Activated T-cell treated with anti-CD3 and anti-CD28 coated beads, Interleukin-2, amount 50 U/mL, for 48 hours (primary cell): ENCODE measurements at regions not wholly inside any gene's neighbourhood (a gene's known extent, or its start where the extent isn't known, plus 50 kb on each side); places are given as distances from the start of the nearest gene placed in this dataset.
"Not testable (repeated sequence)": the region's sequence is repeated elsewhere in the genome, so short reads cannot be mapped to it uniquely, and the experiment has no call there.

ENCODE experiments used
- DNase-seq, 2 experiments: peaks; one replicate each; pipeline ENCODE4 v3.0.0-alpha.2; 2020

GRCh38 chr15:62513893-62514292, 348.8 kb upstream of the C2CD4B start:
- DNase-seq, result no peak

DNA sequence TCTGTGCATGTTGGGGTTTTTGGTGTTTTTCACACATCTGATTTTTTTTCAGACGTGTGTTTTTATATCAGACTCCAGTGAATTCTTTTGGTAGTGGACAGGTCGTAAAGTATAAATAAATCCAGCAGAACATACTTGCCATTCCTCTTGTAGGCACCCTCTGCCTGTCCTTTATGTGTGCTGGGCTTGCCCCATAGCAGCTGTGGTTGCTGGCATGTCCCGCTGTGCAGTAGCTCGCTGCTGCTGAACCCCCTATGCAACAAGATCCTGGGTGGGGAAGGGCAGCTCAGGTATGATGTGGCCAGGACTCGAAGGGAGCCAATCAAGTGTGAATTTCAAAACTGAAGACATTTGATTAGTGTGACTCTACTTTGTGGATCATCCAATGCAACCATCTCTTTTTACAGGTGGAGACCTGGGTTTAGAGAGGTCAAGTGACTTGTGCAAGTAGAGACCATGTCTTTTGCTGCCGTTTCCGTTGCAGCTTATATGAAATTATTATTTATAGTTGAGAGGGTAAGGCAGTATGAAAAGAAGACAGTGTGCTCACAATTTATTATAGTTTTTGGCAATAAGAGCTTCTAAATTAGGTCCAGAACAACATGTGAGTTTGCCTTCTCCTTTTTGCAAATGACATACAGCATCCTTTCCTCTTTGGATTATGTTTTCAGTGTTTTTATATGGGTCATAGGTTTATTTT, 350.8 kb upstream of the C2CD4B start:
- no peak for DNase-seq

DNA sequence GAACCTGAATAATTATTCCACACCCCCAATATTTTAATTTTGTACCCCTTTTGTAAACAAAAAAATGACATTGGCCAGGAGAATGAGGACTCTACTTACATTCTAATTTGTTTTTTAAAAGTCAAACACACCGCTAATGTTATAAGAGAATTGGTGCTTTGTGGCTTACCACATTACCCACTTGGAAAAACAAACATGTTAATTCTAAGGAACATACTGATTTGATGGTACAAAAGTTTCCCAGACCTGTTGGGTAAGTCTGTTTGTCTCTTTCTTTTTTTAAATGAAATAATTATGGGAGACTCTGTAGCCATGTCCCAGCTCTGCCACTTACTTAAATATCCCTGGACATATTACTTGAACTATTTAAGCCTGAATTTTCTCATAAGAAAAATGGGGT, 352.5 kb upstream of the C2CD4B start:
- no peak for DNase-seq

- not testable (repeated sequence) for DNase-seq
These were observed 353.6 kb upstream of the C2CD4B start for GRCh38 chr15:62518666-62519065.

DNA sequence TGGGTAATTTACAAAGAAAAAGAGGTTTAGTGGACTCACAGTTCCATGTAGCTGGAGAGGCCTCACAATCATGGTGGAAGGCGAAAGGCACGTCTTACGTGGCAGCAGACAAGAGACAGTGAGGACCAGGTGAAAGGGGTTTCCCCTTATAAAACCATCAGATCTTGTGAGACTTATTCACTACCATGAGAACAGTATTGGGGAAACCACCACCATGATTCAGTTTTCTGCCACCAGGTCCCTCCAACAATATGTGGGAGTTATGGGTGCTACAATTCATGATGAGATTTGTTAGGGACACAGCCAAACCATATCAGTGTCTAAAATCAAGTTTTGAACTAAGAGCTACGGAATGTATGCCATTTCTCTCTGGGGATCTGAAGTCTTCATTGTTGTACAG, 354.8 kb upstream of the C2CD4B start:
- DNase-seq, result peak; percentile 19 to 22

DNA sequence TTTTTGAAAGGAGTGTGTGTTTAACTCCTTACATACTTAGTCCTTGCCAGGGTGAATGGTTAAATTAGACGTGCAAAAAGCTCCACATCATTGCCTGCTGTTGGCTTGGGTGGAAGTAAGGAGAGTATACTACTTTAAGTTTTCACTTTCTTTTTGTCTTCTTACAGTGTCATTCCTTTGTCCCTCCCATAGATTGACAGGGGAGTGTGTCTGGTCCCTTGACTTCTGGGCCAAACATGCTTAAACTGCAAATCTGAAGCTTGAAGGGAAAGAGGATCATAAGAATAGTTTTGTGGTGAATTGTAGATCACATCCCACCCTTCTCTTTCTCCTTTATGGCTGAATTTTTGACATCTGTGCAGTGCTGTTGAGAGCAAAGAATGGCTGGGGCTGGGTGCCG, 355.8 kb upstream of the C2CD4B start:
- DNase-seq, result no peak

DNA sequence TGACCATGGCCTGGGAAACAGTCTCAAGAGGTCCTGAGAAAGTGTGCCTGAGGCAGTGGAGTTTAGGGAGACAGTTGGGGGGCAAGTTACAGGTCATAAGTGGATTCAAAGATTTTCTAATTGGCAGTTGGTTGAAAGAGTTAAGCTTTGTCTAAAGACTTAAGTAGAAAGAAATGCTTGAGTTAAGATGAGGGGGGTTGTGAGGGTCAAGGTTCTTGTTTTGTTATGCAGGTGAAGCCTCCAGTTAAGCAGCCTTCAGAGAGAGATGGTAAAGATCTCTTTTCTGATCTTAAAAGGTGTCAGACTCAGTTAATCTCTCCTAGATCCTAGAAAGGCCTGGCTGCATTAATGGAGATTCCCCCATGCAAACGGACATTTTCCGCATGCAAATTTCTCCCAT, 356.3 kb upstream of the C2CD4B start:
- DNase-seq, result no peak

GRCh38 chr15:62524848-62525247, 359.8 kb upstream of the C2CD4B start:
- DNase-seq, result no peak

DNA sequence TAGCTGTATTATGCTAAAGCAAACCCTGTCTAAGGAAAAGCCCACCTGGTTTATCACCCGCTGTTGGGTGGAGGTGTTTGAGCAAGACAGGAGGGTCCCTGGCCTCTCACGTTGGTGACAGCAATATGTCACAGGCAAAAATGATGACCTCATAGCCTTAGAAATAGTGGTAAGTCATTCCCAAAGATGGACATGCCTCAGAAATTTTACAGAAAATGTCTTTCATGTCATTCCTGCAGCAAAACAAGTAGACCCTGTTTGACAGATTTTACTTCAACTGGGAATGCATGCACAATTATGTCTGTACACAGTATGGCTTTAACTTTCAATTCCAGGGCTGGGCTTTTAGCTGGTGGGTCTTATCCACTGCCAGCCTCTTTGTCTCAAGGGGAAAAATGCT, 362.3 kb upstream of the C2CD4B start:
- DNase-seq, result no peak

DNA sequence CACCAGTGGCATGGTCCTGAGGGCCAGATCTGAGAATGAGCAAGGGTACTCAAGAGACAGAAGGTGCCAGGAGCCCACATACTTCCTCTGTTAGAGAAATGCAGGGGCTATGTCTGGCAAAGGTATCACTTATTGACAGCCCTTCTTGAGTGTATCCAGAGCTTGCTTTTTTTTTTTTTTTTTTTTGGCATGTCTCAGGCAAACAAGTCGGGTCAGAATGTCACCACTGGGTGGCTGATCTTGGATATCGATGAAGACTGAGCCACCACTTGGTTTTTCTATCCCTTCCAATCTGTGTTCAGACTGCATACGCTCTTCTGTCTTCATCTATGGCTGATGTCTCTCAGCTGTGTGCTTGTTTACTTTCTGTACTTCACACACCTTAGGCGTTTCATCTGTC, 363.4 kb upstream of the C2CD4B start:
- no peak for DNase-seq

DNA sequence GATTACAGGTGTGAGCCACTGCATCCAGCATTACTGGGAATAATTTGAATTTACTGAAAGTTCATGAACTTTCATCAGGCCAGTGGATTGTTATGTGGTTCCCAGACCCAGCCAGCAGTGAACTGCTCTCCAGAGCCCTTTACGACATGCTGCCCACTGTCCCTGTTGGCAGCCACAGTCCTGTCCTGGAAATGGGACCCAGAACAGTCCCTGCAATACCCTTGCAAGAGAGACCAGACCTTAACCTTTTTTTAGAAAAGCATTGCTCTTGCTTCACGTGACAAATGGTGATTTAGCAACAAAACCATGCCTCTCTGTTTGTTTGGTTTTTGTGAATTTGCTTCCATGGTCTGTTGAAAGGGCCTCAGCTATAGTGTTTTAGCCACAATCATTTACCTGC, 367.3 kb upstream of the C2CD4B start:
- DNase-seq, result no peak

DNA sequence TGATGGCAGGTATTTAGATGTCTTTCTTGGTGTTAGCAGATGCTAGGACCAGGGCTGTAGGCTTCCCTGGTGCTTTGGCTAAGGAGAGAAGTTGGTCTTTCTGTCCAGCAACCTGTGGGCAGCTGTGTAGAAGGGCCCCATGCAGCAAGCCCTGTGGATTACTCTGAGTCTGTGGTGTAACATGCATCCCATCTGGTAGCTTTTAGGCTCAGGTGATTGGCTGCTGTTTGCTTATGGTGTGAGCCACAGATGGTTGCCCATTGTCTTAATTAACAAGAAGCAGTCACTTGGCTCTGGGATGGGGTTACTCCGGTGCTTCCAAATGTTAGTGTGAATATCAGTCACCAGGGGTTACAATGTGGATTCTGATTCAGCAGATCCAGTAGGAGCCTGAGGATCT, 368.6 kb upstream of the C2CD4B start:
- no peak for DNase-seq

DNA sequence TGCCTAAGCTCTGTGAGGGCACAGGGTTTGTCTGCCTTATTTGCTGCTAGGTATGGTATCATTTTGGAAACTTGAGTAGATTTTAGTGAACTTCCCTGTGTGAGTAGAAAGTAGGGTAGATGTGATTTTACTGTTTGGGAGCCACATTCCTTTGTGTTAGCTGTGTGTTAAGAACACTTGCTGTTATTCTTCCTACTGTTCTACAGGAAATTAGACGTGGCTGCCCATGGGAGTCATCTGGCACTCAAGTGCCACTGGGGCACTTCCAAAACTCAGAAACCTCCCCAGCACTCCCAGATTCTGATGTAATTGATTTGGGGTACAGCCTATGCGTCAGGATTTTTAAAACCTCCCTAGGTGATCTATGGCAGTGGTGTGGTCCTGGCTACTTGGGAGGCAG, 369.9 kb upstream of the C2CD4B start:
- no peak for DNase-seq

DNA sequence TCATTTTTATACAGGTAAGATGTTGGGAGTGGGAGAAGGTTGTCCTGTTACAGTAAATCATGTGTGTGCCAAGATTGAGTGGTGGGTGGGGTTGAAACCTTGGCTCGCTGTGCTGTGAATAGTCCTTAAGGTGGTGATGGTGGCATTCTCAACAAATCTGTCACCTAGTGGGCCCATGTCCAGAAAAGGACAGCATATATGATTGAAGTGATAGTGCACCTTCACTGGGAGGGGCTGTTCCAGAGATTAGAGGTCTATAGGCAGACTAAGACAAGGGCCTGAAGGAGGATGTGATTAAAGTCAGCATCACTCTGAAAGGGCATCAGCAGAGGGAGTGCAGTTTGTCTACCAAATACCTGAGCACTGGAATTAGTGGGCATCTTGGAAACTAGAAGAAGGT, 374.2 kb upstream of the C2CD4B start:
- no peak for DNase-seq

GRCh38 chr15:62541250-62541649, 376.2 kb upstream of the C2CD4B start:
- no peak for DNase-seq

DNA sequence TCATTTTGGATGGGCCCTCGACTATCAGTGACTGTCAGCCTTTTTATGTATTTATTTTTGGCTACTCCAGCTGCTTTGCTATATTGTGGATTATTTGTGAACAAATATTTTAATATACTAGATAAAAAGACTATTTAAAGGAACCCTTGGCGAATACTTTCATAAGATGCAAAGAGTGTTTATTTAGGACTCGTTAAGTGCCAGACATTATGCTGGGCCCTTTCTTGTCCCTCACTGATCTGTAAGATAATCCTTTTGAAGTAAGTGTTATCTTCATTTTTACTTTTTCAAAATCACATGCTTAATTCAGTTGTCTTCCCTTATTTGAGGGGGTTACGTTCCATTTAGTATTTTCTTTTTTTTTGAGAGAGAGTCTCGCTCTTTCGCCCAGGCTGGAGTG, 376.8 kb upstream of the C2CD4B start:
- DNase-seq, result no peak

GRCh38 chr15:62544446-62544845, 379.4 kb upstream of the C2CD4B start:
- DNase-seq, result no peak

- no peak for DNase-seq
These were observed 380.6 kb upstream of the C2CD4B start for GRCh38 chr15:62545467-62546227.

DNA sequence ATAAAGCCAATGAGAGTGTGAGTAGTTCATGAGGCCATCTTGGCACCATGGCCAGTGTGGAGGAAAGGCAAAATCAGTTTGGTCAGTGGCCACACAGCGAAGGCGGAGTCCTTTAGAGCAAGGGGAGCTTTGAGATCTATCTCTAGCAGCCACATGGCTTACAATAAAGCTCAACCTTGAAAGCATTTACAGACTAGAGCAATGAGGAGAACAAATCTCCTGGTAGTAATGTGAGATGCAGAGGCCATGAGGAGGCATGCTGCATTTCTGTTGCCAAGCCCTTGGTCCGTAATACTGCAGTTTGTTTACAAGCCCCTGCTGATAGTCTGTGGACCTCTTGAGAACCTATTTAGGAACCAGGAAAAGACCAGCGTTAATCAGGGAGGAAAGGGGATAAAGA, 381.5 kb upstream of the C2CD4B start:
- no peak for DNase-seq

DNA sequence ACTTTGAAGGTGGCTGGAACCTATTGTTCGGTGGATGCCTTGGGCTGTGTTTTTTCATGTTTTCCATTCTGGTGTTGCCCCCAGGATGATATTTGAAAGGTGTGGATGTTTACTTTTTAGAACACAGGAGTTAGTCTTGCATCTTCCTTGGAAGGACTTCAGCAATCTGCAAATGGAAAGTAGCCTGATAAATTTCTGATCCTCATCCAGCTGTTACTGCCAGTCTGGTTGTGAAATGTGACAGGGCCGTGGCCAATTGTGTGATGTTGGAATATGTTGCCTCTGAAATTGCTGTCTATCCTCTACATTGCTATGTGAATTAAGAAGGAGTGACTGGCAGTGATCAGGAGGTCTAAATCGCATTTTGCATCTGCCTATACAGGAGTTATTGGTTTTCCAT, 382.5 kb upstream of the C2CD4B start:
- DNase-seq, result no peak

DNA sequence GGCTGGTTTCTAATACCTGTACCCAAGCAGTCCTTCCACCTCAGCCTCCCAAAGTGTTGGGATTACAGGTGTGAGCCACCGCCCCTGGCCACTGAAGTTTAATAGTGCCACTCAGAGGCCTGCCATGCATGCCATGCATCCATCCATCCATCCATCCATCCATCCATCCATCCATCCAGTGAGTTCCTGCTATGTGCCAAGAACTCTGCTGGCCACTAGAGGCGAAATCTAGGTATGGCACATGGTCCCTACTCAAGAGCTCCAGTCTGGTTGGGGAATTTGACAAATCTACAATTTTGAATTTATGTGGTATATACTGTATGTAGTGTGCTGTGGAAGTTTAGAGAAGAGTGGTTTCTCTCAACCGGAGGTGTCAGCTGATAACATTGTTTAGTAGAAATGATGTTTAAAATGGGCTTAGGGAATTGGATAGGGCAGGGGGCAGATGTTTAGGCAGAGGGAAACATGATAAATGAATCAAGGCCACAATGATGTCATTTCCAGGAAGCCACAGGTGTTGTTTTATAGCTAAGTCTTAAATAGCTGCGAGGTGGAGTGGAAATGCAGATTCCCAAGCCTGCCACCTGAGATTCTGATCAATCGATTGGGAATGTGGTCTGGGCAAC, 384.4 kb upstream of the C2CD4B start:
- peak in 1 of 2 experiments; percentile 28 for DNase-seq

GRCh38 chr15:62550106-62550505, 385.0 kb upstream of the C2CD4B start:
- no peak for DNase-seq

DNA sequence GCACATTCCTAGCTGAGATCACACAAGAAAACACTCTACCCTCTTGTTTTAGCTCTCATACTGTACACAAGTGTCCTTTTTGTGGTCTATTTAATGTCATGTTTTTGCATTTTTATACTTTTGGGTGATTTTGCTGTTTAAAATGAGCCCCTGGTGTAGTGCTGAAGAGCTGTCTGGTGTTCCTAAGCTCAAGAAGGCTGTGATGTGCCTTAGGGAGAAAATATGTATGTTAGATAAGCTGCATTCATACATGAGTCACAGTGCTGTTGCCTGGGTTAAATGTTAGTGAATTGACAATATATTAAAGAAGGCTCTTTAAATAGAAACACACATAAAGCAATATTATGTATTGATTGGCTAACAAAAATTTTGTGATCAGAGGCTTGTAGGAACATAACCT, 387.4 kb upstream of the C2CD4B start:
- DNase-seq, result no peak

GRCh38 chr15:62553911-62554563, 389.0 kb upstream of the C2CD4B start:
- DNase-seq, result no peak
